ENCODE measurements at regions not wholly inside any gene's neighbourhood (a gene's known extent, or its start where the extent isn't known, plus 50 kb on each side); places are given as distances from the start of the nearest gene placed in this dataset.
"Not testable (repeated sequence)": the region's sequence is repeated elsewhere in the genome, so short reads cannot be mapped to it uniquely, and the experiment has no call there.

GRCh38 chr6:71082033-71082650 is 125.3 kb upstream of the B3GAT2 start:
- Histone ChIP-seq H3K9me3 (ENCODE audit: control insufficient read depth, low read length) (no peaks in the 10 kb centered on the region), H3K27ac (ENCODE audit: insufficient read depth, low read length, poor library complexity, severe bottlenecking) (no peak overlapping the region), H3K4me3 (ENCODE audit: insufficient read depth, low read depth, low read length, poor library complexity, severe bottlenecking) (no peak overlapping the region), H3K4me1 (ENCODE audit: control insufficient read depth, insufficient read depth, low read length, poor library complexity, severe bottlenecking) (no peaks in the 10 kb centered on the region), H3K36me3 (ENCODE audit: control insufficient read depth, insufficient read depth, low read length) (no peaks in the 10 kb centered on the region), H3K27me3 (replicated peaks; ENCODE audit: control insufficient read depth, insufficient read depth, low read length, poor library complexity, severe bottlenecking) (no peaks in the 10 kb centered on the region)
- no peak for DNase-seq

GRCh38 chr6:71083308-71083820 is 126.5 kb upstream of the B3GAT2 start:
- Histone ChIP-seq H3K36me3 (ENCODE audit: control insufficient read depth, insufficient read depth, low read length) (no peaks in the 10 kb centered on the region), H3K27ac (ENCODE audit: insufficient read depth, low read length, poor library complexity, severe bottlenecking) (no peak overlapping the region), H3K4me1 (ENCODE audit: control insufficient read depth, insufficient read depth, low read length, poor library complexity, severe bottlenecking) (no peaks in the 10 kb centered on the region), H3K4me3 (ENCODE audit: insufficient read depth, low read depth, low read length, poor library complexity, severe bottlenecking) (no peak overlapping the region), H3K27me3 (replicated peaks; ENCODE audit: control insufficient read depth, insufficient read depth, low read length, poor library complexity, severe bottlenecking) (no peaks in the 10 kb centered on the region), H3K9me3 (ENCODE audit: control insufficient read depth, low read length) (no peaks in the 10 kb centered on the region)
- no peak for DNase-seq

DNA sequence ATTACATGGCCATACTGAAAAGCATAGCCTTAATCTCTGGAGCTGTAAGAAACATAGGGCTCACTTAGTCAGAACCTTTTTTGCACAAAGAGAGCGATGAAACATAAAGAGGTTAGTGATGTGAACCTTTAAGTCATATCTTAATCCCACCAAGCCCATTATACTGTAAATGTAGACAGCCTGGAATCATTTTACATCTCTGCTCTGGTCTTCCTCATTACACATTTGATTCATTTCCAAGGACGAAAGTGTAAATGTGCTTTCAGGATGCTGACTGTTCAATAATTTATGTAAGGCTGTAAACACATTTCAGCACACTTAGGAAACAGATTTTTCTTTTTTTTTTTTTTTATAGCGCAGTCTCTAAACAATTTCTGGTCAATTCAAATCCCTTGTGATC is 131.3 kb upstream of the B3GAT2 start:
- Histone ChIP-seq H3K27me3 (replicated peaks; ENCODE audit: control insufficient read depth, insufficient read depth, low read length, poor library complexity, severe bottlenecking) (no peaks in the 10 kb centered on the region), H3K9me3 (ENCODE audit: control insufficient read depth, low read length) (no peaks in the 10 kb centered on the region), H3K27ac (ENCODE audit: insufficient read depth, low read length, poor library complexity, severe bottlenecking) (no peak overlapping the region), H3K4me3 (ENCODE audit: insufficient read depth, low read depth, low read length, poor library complexity, severe bottlenecking) (no peak overlapping the region), H3K4me1 (ENCODE audit: control insufficient read depth, insufficient read depth, low read length, poor library complexity, severe bottlenecking) (no peaks in the 10 kb centered on the region), H3K36me3 (ENCODE audit: control insufficient read depth, insufficient read depth, low read length) (no peaks in the 10 kb centered on the region)
- DNase-seq = no peak

DNA sequence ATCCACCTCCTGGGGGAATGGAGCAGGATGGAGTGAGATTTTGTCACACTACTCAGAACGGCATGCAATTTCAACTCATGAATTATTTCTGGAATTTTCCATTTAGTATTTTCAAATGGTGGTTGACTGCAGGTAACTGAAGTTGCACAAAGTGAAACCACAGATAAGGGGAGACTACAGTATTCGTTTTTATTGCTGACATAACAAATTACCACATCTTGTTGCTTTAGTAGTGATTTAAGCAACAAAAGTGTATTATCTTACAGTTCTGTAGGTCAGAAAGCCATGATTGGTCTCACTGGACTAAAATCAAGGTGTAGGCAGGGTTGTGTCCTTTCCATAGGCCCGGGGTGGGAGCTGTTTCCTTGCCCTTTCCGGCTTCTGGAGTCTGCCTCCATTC is 133.4 kb upstream of the B3GAT2 start:
- Histone ChIP-seq H3K9me3 (ENCODE audit: control insufficient read depth, low read length) (no peaks in the 10 kb centered on the region), H3K27me3 (replicated peaks; ENCODE audit: control insufficient read depth, insufficient read depth, low read length, poor library complexity, severe bottlenecking) (no peaks in the 10 kb centered on the region), H3K4me1 (ENCODE audit: control insufficient read depth, insufficient read depth, low read length, poor library complexity, severe bottlenecking) (no peaks in the 10 kb centered on the region), H3K4me3 (ENCODE audit: insufficient read depth, low read depth, low read length, poor library complexity, severe bottlenecking) (no peak overlapping the region), H3K27ac (ENCODE audit: insufficient read depth, low read length, poor library complexity, severe bottlenecking) (no peak overlapping the region), H3K36me3 (ENCODE audit: control insufficient read depth, insufficient read depth, low read length) (no peaks in the 10 kb centered on the region)
- no peak for DNase-seq

DNA sequence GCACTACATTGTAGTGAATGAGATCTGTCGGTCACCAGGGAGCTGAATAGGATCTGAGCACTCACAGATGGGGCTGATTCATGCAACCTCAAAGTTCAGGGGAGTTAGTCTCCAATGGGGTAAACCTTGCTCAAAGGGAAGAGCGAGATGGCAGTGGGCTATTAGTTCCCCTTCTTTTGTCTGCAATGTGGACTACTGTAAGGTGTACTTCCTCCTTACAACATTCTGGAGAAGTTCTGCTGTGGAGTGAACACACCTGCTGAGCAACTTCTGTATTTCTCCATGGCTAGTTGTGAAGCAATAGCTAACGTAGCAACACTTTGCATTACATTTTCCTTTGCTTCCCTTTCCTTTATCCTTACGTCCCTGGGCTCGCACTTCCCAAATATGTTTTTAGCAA is 134.3 kb upstream of the B3GAT2 start:
- Histone ChIP-seq H3K4me1 (ENCODE audit: control insufficient read depth, insufficient read depth, low read length, poor library complexity, severe bottlenecking) (no peaks in the 10 kb centered on the region), H3K9me3 (ENCODE audit: control insufficient read depth, low read length) (no peaks in the 10 kb centered on the region), H3K4me3 (ENCODE audit: insufficient read depth, low read depth, low read length, poor library complexity, severe bottlenecking) (no peak overlapping the region)

GRCh38 chr6:71091956-71092355 is 135.1 kb upstream of the B3GAT2 start:
- Histone ChIP-seq H3K4me3 (ENCODE audit: insufficient read depth, low read depth, low read length, poor library complexity, severe bottlenecking) (no peak overlapping the region), H3K9me3 (ENCODE audit: control insufficient read depth, low read length) (no peaks in the 10 kb centered on the region), H3K4me1 (ENCODE audit: control insufficient read depth, insufficient read depth, low read length, poor library complexity, severe bottlenecking) (no peaks in the 10 kb centered on the region), H3K27me3 (replicated peaks; ENCODE audit: control insufficient read depth, insufficient read depth, low read length, poor library complexity, severe bottlenecking) (no peaks in the 10 kb centered on the region), H3K36me3 (ENCODE audit: control insufficient read depth, insufficient read depth, low read length) (no peaks in the 10 kb centered on the region), H3K27ac (ENCODE audit: insufficient read depth, low read length, poor library complexity, severe bottlenecking) (no peak overlapping the region)
- DNase-seq = no peak

More for the DNA sequence above, 134.3 kb upstream of the B3GAT2 start:
- H3K36me3 ChIP-seq (ENCODE audit: control insufficient read depth, insufficient read depth, low read length) = no peaks in the 10 kb centered on the region
- no peak overlapping the region for H3K27ac ChIP-seq (ENCODE audit: insufficient read depth, low read length, poor library complexity, severe bottlenecking)
- DNase-seq = no peak
- no peaks in the 10 kb centered on the region for H3K27me3 ChIP-seq (replicated peaks; ENCODE audit: control insufficient read depth, insufficient read depth, low read length, poor library complexity, severe bottlenecking)

GRCh38 chr6:71097264-71097663 is 140.4 kb upstream of the B3GAT2 start:
- H3K27ac ChIP-seq (ENCODE audit: insufficient read depth, low read length, poor library complexity, severe bottlenecking); H3K4me3 ChIP-seq (ENCODE audit: insufficient read depth, low read depth, low read length, poor library complexity, severe bottlenecking); DNase-seq; H3K36me3 ChIP-seq (ENCODE audit: control insufficient read depth, insufficient read depth, low read length); H3K27me3 ChIP-seq (replicated peaks; ENCODE audit: control insufficient read depth, insufficient read depth, low read length, poor library complexity, severe bottlenecking); H3K4me1 ChIP-seq (ENCODE audit: control insufficient read depth, insufficient read depth, low read length, poor library complexity, severe bottlenecking); H3K9me3 ChIP-seq (ENCODE audit: control insufficient read depth, low read length): not testable (repeated sequence)

GRCh38 chr6:71099649-71100048 is 142.8 kb upstream of the B3GAT2 start:
- Histone ChIP-seq H3K27me3 (replicated peaks; ENCODE audit: control insufficient read depth, insufficient read depth, low read length, poor library complexity, severe bottlenecking) (no peaks in the 10 kb centered on the region), H3K4me3 (ENCODE audit: insufficient read depth, low read depth, low read length, poor library complexity, severe bottlenecking) (no peak overlapping the region)

GRCh38 chr6:71103130-71103529 is 146.3 kb upstream of the B3GAT2 start:
- DNase-seq = no peak
- Histone ChIP-seq H3K27ac (ENCODE audit: insufficient read depth, low read length, poor library complexity, severe bottlenecking) (no peak overlapping the region), H3K4me3 (ENCODE audit: insufficient read depth, low read depth, low read length, poor library complexity, severe bottlenecking) (no peak overlapping the region), H3K9me3 (ENCODE audit: control insufficient read depth, low read length) (no peaks in the 10 kb centered on the region), H3K4me1 (ENCODE audit: control insufficient read depth, insufficient read depth, low read length, poor library complexity, severe bottlenecking) (no peaks in the 10 kb centered on the region), H3K36me3 (ENCODE audit: control insufficient read depth, insufficient read depth, low read length) (no peaks in the 10 kb centered on the region), H3K27me3 (replicated peaks; ENCODE audit: control insufficient read depth, insufficient read depth, low read length, poor library complexity, severe bottlenecking) (no peaks in the 10 kb centered on the region)

More at GRCh38 chr6:71099649-71100048, 142.8 kb upstream of the B3GAT2 start:
- no peak overlapping the region for H3K27ac ChIP-seq (ENCODE audit: insufficient read depth, low read length, poor library complexity, severe bottlenecking)
- no peaks in the 10 kb centered on the region for H3K36me3 ChIP-seq (ENCODE audit: control insufficient read depth, insufficient read depth, low read length)
- no peaks in the 10 kb centered on the region for H3K4me1 ChIP-seq (ENCODE audit: control insufficient read depth, insufficient read depth, low read length, poor library complexity, severe bottlenecking)
- no peak for DNase-seq
- H3K9me3 ChIP-seq (ENCODE audit: control insufficient read depth, low read length) = no peaks in the 10 kb centered on the region

DNA sequence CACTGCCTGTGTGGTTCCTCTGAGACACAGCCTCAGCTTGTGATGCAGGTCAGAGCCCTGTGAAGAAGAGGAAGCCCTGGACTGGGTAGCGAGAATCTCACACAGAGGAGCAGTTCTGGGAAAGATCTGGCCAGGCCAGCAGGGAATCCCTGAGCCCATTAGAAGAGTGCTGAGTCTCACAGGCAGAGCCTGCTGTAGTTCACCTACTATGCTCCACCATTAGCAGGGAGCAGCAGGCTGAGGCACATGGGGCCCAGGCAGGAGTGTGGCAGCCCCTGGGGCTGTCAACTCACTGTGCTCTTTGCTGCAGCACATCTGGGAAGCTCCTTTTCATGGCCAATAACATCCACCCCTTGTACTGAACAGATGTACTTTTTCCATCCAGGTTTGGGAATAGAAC is 146.8 kb upstream of the B3GAT2 start:
- no peaks in the 10 kb centered on the region for H3K36me3 ChIP-seq (ENCODE audit: control insufficient read depth, insufficient read depth, low read length)
- H3K9me3 ChIP-seq (ENCODE audit: control insufficient read depth, low read length) = no peaks in the 10 kb centered on the region

More for the DNA sequence above, 146.8 kb upstream of the B3GAT2 start:
- DNase-seq = no peak
- Histone ChIP-seq H3K27me3 (replicated peaks; ENCODE audit: control insufficient read depth, insufficient read depth, low read length, poor library complexity, severe bottlenecking) (no peaks in the 10 kb centered on the region), H3K27ac (ENCODE audit: insufficient read depth, low read length, poor library complexity, severe bottlenecking) (no peak overlapping the region), H3K4me1 (ENCODE audit: control insufficient read depth, insufficient read depth, low read length, poor library complexity, severe bottlenecking) (no peaks in the 10 kb centered on the region), H3K4me3 (ENCODE audit: insufficient read depth, low read depth, low read length, poor library complexity, severe bottlenecking) (no peak overlapping the region)
